HEK293 (cell line): ENCODE measurements at regions not wholly inside any gene's neighbourhood (a gene's known extent, or its start where the extent isn't known, plus 50 kb on each side); places are given as distances from the start of the nearest gene placed in this dataset.

ENCODE experiments used
- CTCF ChIA-PET: fragments of 350-600 bp; formaldehyde crosslinking; extraction: SDS; loops from one replicate; lab custom pipeline; 2021; ENCODE audit warnings: antibody characterized with exemption; lab: Yijun Ruan, JAX
- POLR2A ChIA-PET: fragments of 300-600 bp; formaldehyde crosslinking; extraction: SDS; loops from one replicate; lab custom pipeline; 2020; ENCODE audit warnings: antibody characterized with exemption, inconsistent platforms; lab: Yijun Ruan, JAX
- H3K27ac ChIP-seq: fragments of 200-500 bp; sonication (Bioruptor generic); 2 replicates; pipeline ENCODE4 v1.5.1; 2014; ENCODE audit warnings: low read depth, low read length, control low read depth, inconsistent platforms; ENCODE audit errors: extremely low read depth
- H3K36me3 ChIP-seq, 2 experiments: fragments of 200-500 bp in 1 of 2; sonication (Bioruptor generic) in 1 of 2; 1 replicate in 1 of 2; 2 replicates in 1 of 2; pipeline ENCODE4 v1.5.1; 2014 to 2017; ENCODE audit warnings: inconsistent platforms in 2 of 2, low read length in 2 of 2; ENCODE audit not compliant: control insufficient read depth in 2 of 2, insufficient read depth in 1 of 2
- H3K4me1 ChIP-seq: fragments of 200-500 bp; sonication (Bioruptor generic); 2 replicates; pipeline ENCODE4 v1.5.1; 2014; ENCODE audit warnings: mild to moderate bottlenecking, low read length, inconsistent platforms; ENCODE audit not compliant: control insufficient read depth, insufficient read depth
- H3K4me3 ChIP-seq: 2 replicates; pipeline ENCODE4 v1.5.1; 2011; ENCODE audit warnings: low read depth, mild to moderate bottlenecking, control low read depth, low read length, moderate library complexity
- H3K9me3 ChIP-seq: fragments of 200-500 bp; sonication (Bioruptor generic); 2 replicates; pipeline ENCODE4 v1.5.1; 2014; ENCODE audit warnings: low read depth, low read length, inconsistent platforms; ENCODE audit not compliant: control insufficient read depth, insufficient read depth
- BCL11B ChIP-seq: fragments of 450-650 bp; formaldehyde crosslinking; IDR thresholded peaks from 2 replicates; pipeline ENCODE4 v1.5.1; 2016; ENCODE audit warnings: low read depth, missing biosample characterization, missing genetic modification characterization
- EGR2 ChIP-seq: fragments of 450-650 bp; formaldehyde crosslinking; IDR thresholded peaks from 2 replicates; pipeline ENCODE4 v1.5.1; 2016; ENCODE audit warnings: low read depth, missing biosample characterization, missing genetic modification characterization
- FEZF1 ChIP-seq: fragments of 450-650 bp; formaldehyde crosslinking; IDR thresholded peaks from 2 replicates; pipeline ENCODE4 v1.5.1; 2016; ENCODE audit warnings: missing biosample characterization, missing genetic modification characterization
- HOXD13 ChIP-seq: sonication (generic); formaldehyde crosslinking; IDR thresholded peaks from 2 replicates; pipeline ENCODE4 v1.8.0; 2022; ENCODE audit warnings: missing genetic modification reagents, borderline replicate concordance
- MYNN ChIP-seq: fragments of 450-650 bp; formaldehyde crosslinking; IDR thresholded peaks from 2 replicates; pipeline ENCODE4 v1.5.1; 2016; ENCODE audit warnings: missing biosample characterization, missing genetic modification characterization, borderline replicate concordance
- PRDM10 ChIP-seq: fragments of 450-650 bp; formaldehyde crosslinking; IDR thresholded peaks from 2 replicates; pipeline ENCODE4 v1.5.1; 2016; ENCODE audit warnings: missing biosample characterization, missing genetic modification characterization
- ZBTB7A ChIP-seq: fragments of 450-650 bp; formaldehyde crosslinking; IDR thresholded peaks from 2 replicates; pipeline ENCODE4 v1.5.1; 2016; ENCODE audit warnings: low read depth, missing biosample characterization, missing genetic modification characterization
- ZNF19 ChIP-seq: fragments of 450-650 bp; formaldehyde crosslinking; IDR thresholded peaks from 2 replicates; pipeline ENCODE4; 2016; ENCODE audit warnings: missing biosample characterization, missing genetic modification characterization, low read depth
- ZNF2 ChIP-seq: fragments of 450-650 bp; formaldehyde crosslinking; IDR thresholded peaks from 2 replicates; pipeline ENCODE4 v1.5.1; 2016; ENCODE audit warnings: missing biosample characterization, missing genetic modification characterization
- ZNF223 ChIP-seq: fragments of 450-650 bp; formaldehyde crosslinking; IDR thresholded peaks from 2 replicates; pipeline ENCODE4 v1.5.1; 2016; ENCODE audit warnings: missing biosample characterization, missing genetic modification characterization
- ZNF248 ChIP-seq: fragments of 450-650 bp; formaldehyde crosslinking; IDR thresholded peaks from 2 replicates; pipeline ENCODE4 v1.5.1; 2017; ENCODE audit warnings: missing biosample characterization, missing genetic modification characterization
- ZNF354C ChIP-seq: fragments of 450-650 bp; formaldehyde crosslinking; IDR thresholded peaks from 2 replicates; pipeline ENCODE4 v1.5.1; 2016; ENCODE audit warnings: missing biosample characterization, missing genetic modification characterization, low read depth, borderline replicate concordance
- ZNF404 ChIP-seq: fragments of 450-650 bp; formaldehyde crosslinking; IDR thresholded peaks from 2 replicates; pipeline ENCODE4 v1.5.1; 2017; ENCODE audit warnings: missing biosample characterization, missing genetic modification characterization
- ZNF580 ChIP-seq: fragments of 450-650 bp; formaldehyde crosslinking; IDR thresholded peaks from 2 replicates; pipeline ENCODE4 v1.5.1; 2016; ENCODE audit warnings: missing biosample characterization, missing genetic modification characterization
- ZNF639 ChIP-seq: fragments of 450-650 bp; formaldehyde crosslinking; IDR thresholded peaks from 2 replicates; pipeline ENCODE4 v1.5.1; 2016; ENCODE audit warnings: missing biosample characterization, missing genetic modification characterization
- ZNF660 ChIP-seq: fragments of 450-650 bp; IDR thresholded peaks from 2 replicates; pipeline ENCODE4 v1.5.1; 2018; ENCODE audit warnings: missing biosample characterization, mild to moderate bottlenecking, missing genetic modification characterization
- ZNF704 ChIP-seq: fragments of 450-650 bp; formaldehyde crosslinking; IDR thresholded peaks from 2 replicates; pipeline ENCODE4 v1.5.1; 2016; ENCODE audit warnings: missing biosample characterization, missing genetic modification characterization
- ZSCAN16 ChIP-seq: fragments of 450-650 bp; formaldehyde crosslinking; IDR thresholded peaks from 2 replicates; pipeline ENCODE4 v1.5.1; 2016; ENCODE audit warnings: missing biosample characterization, missing genetic modification characterization
- ZSCAN4 ChIP-seq: fragments of 450-650 bp; formaldehyde crosslinking; IDR thresholded peaks from 2 replicates; pipeline ENCODE4 v1.5.1; 2017; ENCODE audit warnings: missing biosample characterization, missing genetic modification characterization

GRCh38 chr12:24173067-24173466 lies 223.6 kb upstream of the SOX5 start (continued):
- no peak for TF ChIP-seq ZNF580
- no peak for TF ChIP-seq ZNF639 (tag by site-specific recombination)
- no peak for TF ChIP-seq ZNF2 (tag by site-specific recombination)
- no peak for TF ChIP-seq ZNF19 (tag by site-specific recombination)
- TF ChIP-seq ZNF404 (tag by site-specific recombination): no peak
- no peak for TF ChIP-seq PRDM10 (tag by site-specific recombination)
- no peak for TF ChIP-seq FEZF1 (tag by site-specific recombination)
- no peak for TF ChIP-seq ZBTB7A (tag by site-specific recombination)

GRCh38 chr12:24172773-24173066 lies 223.2 kb upstream of the SOX5 start:
- CTCF ChIA-PET: interaction anchor here (0.7 kb wide), 1 partner anchor 390 kb away, joined by 3 read pairs; no protein-coding TSS in a partner anchor
- no peak overlapping the region for H3K27ac ChIP-seq
- no peaks in the 10 kb centered on the region for H3K36me3 ChIP-seq
- H3K4me3 ChIP-seq: no peak overlapping the region
- H3K9me3 ChIP-seq: no peaks in the 10 kb centered on the region
- TF ChIP-seq MYNN (tag by site-specific recombination) (no peak), ZNF660 (tag by site-specific recombination) (no peak), ZNF354C (tag by site-specific recombination) (no peak), ZNF704 (tag by site-specific recombination) (no peak)
- TF ChIP-seq, all 188 proteins: peak for 0
- no peaks in the 10 kb centered on the region for H3K4me1 ChIP-seq
- POLR2A ChIA-PET: no interaction called here

GRCh38 chr12:24172031-24172772 lies 222.7 kb upstream of the SOX5 start:
- TF ChIP-seq ZSCAN16 (tag by site-specific recombination) (no peak), HOXD13 (CRISPR knock-in tag) (no peak), ZNF248 (tag by site-specific recombination) (no peak), BCL11B (tag by site-specific recombination) (no peak), ZSCAN4 (tag by site-specific recombination) (no peak), EGR2 (tag by site-specific recombination) (no peak), ZNF223 (tag by site-specific recombination) (no peak)
- ChIA-PET CTCF (no interaction called here), POLR2A (no interaction called here)
- no peak overlapping the region for H3K4me3 ChIP-seq
- no peak overlapping the region for H3K27ac ChIP-seq
- H3K36me3 ChIP-seq: no peaks in the 10 kb centered on the region
- no peaks in the 10 kb centered on the region for H3K4me1 ChIP-seq
- no peaks in the 10 kb centered on the region for H3K9me3 ChIP-seq
